ENCODE measurements at regions not wholly inside any gene's neighbourhood (a gene's known extent, or its start where the extent isn't known, plus 50 kb on each side); places are given as distances from the start of the nearest gene placed in this dataset.

DNA sequence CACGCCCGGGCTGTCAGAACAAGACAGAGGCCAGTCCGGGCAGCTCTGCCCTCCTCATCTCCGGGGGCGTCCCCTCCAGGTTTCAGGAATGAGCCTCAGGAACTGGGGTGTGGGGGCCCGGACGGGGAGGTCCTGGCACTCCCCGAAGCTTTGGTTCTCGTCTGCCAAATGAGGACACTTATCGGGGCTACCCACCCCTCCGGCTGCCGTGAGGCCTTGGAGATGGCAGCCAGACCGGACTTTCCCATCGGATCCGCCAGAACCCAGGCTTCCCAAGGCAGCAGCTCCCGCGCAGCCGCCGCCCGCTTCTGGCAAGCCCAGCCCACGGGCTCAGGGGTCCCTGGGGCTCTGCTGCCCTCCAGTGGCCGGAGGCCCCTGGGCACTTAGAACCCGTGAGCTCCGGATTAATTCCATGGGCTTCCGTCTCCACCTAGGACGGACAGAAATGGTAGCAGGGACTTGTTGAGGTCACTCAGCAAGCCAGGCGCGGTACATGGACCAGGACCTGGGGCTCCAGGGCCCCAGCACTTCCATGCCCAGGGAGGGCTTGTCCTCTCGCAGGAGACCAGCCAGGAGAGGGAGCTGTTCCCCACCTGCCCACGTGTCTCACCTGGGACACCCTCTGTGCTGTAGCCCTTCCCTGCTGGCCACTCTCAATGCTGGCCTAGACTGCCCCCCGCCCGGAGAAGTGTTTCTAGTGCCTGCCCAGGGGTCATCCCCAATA lies 89.4 kb downstream of the LINGO1 start (continued):
- TF ChIP-seq MXI1 (IDR thresholded peaks at IDR 0.05; ENCODE audit: low read depth, low read length) (no peak), C11orf30 (IDR thresholded peaks at IDR 0.05; ENCODE audit: low read depth) (no peak), BCOR (IDR thresholded peaks at IDR 0.05) (no peak), BRF1 (IDR thresholded peaks at IDR 0.05; ENCODE audit: borderline replicate concordance, extremely low read depth, insufficient read length) (no peak), ZNF717 (CRISPR knock-in tag; IDR thresholded peaks at IDR 0.05) (no peak), HCFC1 (IDR thresholded peaks at IDR 0.05; ENCODE audit: low read depth, low read length) (no peak; the same call in 1 of the 2 replicates), THRAP3 (IDR thresholded peaks at IDR 0.05; ENCODE audit: borderline replicate concordance) (no peak), JUND (IDR thresholded peaks at IDR 0.05; ENCODE audit: borderline replicate concordance, low read depth, low read length) (peak; percentile 26; the same call in 1 of the 2 replicates), JUND (tag; IDR thresholded peaks at IDR 0.05; ENCODE audit: borderline replicate concordance, low read depth, low read length) (no peak), TAF9B (IDR thresholded peaks at IDR 0.05; ENCODE audit: partially characterized antibody) (no peak), ZNF584 (CRISPR knock-in tag; IDR thresholded peaks at IDR 0.05; ENCODE audit: low read depth) (no peak), STAG1 (CRISPR knock-in tag; IDR thresholded peaks at IDR 0.05; ENCODE audit: borderline replicate concordance) (peak; percentile 97), PHF8 (IDR thresholded peaks at IDR 0.05; ENCODE audit: borderline replicate concordance, low read length) (peak; percentile 61; the same call in 1 of the 2 replicates), ARNT (IDR thresholded peaks at IDR 0.05) (no peak)
- TF ChIP-seq, protein P1, sequence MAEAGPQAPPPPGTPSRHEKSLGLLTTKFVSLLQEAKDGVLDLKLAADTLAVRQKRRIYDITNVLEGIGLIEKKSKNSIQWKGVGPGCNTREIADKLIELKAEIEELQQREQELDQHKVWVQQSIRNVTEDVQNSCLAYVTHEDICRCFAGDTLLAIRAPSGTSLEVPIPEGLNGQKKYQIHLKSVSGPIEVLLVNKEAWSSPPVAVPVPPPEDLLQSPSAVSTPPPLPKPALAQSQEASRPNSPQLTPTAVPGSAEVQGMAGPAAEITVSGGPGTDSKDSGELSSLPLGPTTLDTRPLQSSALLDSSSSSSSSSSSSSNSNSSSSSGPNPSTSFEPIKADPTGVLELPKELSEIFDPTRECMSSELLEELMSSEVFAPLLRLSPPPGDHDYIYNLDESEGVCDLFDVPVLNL (CRISPR knock-in tag; IDR thresholded peaks at IDR 0.05; ENCODE audit: low read depth) = no peak
- TF ChIP-seq, protein P2, sequence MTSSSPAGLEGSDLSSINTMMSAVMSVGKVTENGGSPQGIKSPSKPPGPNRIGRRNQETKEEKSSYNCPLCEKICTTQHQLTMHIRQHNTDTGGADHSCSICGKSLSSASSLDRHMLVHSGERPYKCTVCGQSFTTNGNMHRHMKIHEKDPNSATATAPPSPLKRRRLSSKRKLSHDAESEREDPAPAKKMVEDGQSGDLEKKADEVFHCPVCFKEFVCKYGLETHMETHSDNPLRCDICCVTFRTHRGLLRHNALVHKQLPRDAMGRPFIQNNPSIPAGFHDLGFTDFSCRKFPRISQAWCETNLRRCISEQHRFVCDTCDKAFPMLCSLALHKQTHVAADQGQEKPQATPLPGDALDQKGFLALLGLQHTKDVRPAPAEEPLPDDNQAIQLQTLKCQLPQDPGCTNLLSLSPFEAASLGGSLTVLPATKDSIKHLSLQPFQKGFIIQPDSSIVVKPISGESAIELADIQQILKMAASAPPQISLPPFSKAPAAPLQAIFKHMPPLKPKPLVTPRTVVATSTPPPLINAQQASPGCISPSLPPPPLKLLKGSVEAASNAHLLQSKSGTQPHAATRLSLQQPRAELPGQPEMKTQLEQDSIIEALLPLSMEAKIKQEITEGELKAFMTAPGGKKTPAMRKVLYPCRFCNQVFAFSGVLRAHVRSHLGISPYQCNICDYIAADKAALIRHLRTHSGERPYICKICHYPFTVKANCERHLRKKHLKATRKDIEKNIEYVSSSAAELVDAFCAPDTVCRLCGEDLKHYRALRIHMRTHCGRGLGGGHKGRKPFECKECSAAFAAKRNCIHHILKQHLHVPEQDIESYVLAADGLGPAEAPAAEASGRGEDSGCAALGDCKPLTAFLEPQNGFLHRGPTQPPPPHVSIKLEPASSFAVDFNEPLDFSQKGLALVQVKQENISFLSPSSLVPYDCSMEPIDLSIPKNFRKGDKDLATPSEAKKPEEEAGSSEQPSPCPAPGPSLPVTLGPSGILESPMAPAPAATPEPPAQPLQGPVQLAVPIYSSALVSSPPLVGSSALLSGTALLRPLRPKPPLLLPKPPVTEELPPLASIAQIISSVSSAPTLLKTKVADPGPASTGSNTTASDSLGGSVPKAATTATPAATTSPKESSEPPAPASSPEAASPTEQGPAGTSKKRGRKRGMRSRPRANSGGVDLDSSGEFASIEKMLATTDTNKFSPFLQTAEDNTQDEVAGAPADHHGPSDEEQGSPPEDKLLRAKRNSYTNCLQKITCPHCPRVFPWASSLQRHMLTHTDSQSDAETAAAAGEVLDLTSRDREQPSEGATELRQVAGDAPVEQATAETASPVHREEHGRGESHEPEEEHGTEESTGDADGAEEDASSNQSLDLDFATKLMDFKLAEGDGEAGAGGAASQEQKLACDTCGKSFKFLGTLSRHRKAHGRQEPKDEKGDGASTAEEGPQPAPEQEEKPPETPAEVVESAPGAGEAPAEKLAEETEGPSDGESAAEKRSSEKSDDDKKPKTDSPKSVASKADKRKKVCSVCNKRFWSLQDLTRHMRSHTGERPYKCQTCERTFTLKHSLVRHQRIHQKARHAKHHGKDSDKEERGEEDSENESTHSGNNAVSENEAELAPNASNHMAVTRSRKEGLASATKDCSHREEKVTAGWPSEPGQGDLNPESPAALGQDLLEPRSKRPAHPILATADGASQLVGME (CRISPR knock-in tag; IDR thresholded peaks at IDR 0.05) = no peak
- TF ChIP-seq, protein P3, sequence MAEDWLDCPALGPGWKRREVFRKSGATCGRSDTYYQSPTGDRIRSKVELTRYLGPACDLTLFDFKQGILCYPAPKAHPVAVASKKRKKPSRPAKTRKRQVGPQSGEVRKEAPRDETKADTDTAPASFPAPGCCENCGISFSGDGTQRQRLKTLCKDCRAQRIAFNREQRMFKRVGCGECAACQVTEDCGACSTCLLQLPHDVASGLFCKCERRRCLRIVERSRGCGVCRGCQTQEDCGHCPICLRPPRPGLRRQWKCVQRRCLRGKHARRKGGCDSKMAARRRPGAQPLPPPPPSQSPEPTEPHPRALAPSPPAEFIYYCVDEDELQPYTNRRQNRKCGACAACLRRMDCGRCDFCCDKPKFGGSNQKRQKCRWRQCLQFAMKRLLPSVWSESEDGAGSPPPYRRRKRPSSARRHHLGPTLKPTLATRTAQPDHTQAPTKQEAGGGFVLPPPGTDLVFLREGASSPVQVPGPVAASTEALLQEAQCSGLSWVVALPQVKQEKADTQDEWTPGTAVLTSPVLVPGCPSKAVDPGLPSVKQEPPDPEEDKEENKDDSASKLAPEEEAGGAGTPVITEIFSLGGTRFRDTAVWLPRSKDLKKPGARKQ (CRISPR knock-in tag; IDR thresholded peaks at IDR 0.05) = no peak
- TF ChIP-seq, protein P4, sequence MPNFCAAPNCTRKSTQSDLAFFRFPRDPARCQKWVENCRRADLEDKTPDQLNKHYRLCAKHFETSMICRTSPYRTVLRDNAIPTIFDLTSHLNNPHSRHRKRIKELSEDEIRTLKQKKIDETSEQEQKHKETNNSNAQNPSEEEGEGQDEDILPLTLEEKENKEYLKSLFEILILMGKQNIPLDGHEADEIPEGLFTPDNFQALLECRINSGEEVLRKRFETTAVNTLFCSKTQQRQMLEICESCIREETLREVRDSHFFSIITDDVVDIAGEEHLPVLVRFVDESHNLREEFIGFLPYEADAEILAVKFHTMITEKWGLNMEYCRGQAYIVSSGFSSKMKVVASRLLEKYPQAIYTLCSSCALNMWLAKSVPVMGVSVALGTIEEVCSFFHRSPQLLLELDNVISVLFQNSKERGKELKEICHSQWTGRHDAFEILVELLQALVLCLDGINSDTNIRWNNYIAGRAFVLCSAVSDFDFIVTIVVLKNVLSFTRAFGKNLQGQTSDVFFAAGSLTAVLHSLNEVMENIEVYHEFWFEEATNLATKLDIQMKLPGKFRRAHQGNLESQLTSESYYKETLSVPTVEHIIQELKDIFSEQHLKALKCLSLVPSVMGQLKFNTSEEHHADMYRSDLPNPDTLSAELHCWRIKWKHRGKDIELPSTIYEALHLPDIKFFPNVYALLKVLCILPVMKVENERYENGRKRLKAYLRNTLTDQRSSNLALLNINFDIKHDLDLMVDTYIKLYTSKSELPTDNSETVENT (CRISPR knock-in tag; IDR thresholded peaks at IDR 0.05) = no peak

Data from K562 (cell line).